Right lobe of liver (tissue), 4 donors: ENCODE measurements at regions not wholly inside any gene's neighbourhood (a gene's known extent, or its start where the extent isn't known, plus 50 kb on each side); places are given as distances from the start of the nearest gene placed in this dataset.

ENCODE experiments used
- CTCF ChIP-seq, 4 donors: fragments of 200-600 bp in 3 of 4; fragments of 450-650 bp in 1 of 4; IDR thresholded peaks; one replicate each; pipeline versions ENCODE4 v1.5.1 to v1.8.0; 2016 to 2022; ENCODE audit warnings: antibody characterized with exemption in 4 of 4, mild to moderate bottlenecking in 2 of 4
- POLR2A ChIP-seq: fragments of 450-650 bp; IDR thresholded peaks from one replicate; pipeline ENCODE4 v1.6.1; 2017; ENCODE audit warnings: antibody characterized with exemption, mild to moderate bottlenecking
- donor health status: DM: no; HTN: no; CAD: no.
- donor health status: DM: no; HTN: no; CAD: no.
- donor health status: DM: no; HTN: yes; CAD: no.

GRCh38 chr6:149252622-149253021 is 64.9 kb upstream of the TAB2 start:
- no peak for TF ChIP-seq CTCF (IDR thresholded peaks at IDR 0.05)
- TF ChIP-seq POLR2A, result no peak
